Muscle of back (tissue), 3 donors: ENCODE measurements at regions not wholly inside any gene's neighbourhood (a gene's known extent, or its start where the extent isn't known, plus 50 kb on each side); places are given as distances from the start of the nearest gene placed in this dataset.

Source experiments
- DNase-seq, 3 donors: peaks; one replicate each; pipeline versions ENCODE4 v3.0.0 to v3.0.0-alpha.2; 2013

DNA sequence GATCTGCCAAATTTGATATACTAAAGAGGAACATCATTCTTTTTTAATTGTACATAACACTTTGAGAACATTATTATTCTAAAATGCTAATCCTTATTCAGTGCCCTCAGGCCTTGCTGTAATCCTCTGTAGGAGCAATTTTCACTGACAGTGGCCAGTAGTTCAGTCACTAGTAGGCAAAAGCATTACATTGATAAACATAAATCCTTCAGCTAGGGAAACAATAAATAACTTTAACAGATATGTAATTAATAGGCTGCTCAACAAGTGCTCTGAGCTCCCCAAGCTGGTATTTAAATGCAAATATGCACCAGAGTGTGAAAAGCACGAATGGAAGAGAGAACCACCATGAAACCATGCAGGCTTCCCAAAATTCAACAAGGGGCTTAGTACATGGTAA lies 77.7 kb upstream of the FAM47C start:
- DNase-seq: no peak

DNA sequence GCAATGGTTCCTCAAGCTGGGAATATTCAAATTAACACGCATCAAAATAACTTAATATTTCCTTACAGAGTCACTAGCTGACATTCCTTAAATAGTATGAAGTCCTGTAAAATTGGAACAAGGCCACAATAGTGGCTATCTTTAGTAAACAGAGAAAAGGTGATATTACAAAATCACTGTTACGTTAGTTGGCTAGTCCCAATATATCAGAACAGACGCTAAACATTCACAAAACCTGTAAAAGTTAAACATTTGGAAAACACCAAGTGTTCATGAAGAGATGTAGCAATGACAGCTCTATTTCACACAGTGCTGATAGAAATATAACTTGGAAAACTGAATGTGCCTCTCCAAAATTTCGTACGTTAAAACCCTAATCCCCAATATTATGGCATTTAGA lies 61.0 kb upstream of the FAM47C start:
- DNase-seq: no peak

DNA sequence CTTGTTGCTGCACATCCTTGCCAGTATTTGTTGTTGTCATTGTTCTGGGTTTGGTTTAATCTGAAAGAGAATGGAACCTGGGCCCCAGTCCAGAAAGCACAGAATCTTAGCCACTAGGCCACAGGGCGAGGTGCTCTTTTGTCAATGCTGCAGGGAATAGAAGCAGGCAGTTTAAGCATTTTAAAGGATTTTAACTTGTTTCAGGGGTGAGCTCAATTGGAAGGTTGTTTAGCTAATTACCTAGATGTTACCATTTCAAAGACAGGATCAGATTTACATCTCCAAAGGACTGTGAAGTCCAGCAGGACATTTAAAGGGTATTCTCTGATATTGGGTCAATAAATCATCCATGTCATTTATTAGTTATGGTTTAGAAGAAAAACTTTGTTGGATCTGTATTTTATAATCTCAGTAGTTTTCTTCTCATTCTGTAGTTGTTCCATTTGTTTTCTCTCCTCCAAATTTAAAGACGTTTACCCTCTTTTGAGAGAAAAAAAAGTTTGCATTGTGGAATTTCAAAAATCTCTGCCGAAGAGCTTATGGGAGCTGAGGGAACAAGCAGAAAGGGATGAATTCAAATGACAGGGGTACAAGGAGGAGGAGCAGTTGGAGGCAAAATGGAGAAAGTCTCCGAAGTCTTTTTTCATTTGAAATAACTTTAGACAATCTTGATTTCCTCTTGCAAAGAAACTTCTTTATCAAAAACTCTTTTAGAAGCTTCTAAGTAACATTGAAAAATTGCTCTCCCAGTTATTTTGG lies 57.5 kb upstream of the FAM47C start:
- DNase-seq: no peak

DNA sequence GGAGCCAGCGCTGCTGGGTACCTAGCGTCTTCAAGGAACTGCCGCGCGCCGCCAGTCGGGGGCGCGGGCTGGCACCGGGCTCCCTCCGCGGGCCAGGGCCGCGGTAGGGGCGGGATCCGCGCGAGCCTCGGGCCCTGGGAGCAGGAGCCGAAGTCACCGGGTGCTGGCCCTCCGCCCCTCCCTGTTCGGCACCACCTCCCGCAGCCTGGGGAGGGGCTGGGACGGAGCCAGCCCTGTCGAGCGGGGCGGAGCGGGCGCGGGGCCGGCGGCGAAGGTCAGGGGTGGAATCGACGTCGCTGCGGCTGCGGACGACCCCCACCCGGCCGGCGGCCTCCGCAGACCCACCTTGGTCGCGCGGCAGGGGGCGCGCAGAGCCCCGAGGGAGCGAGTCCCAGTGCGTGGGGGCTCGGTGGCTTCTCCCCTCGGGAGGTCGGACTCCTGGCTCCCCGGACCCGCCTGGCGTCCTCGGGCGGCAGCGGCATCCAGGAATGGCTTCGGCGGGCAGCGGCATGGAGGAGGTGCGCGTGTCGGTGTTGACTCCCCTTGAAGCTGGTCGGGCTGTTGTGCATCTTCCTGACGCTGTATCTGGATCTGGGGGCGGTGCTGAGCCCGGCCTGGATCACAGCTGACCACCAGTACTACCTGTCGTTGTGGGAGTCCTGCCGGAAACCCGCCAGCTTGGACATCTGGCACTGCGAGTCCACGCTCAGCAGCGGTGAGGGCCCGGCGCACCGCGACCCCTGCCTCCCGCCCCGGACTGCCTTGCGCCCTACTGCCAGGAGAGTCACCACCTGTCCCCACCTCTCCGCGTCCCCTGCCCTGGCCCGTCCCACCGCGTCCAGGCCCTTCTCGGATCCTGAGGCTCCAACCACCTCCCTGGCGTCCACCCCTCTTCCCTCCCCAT lies 50.5 kb upstream of the FAM47C start:
- peak in 1 of 3 donors; percentile 5 for DNase-seq
